ENCODE measurements at regions not wholly inside any gene's neighbourhood (a gene's known extent, or its start where the extent isn't known, plus 50 kb on each side); places are given as distances from the start of the nearest gene placed in this dataset.
"Not testable (repeated sequence)": the region's sequence is repeated elsewhere in the genome, so short reads cannot be mapped to it uniquely, and the experiment has no call there.

- no peak for DNase-seq
Observed at GRCh38 chr1:2955652-2956051, 65.6 kb upstream of the ACTRT2 start.

GRCh38 chr1:2956576-2956975, 64.7 kb upstream of the ACTRT2 start:
- no peak for DNase-seq

- no peak for DNase-seq
Observed at GRCh38 chr1:2957329-2957728, 63.9 kb upstream of the ACTRT2 start.

- DNase-seq = not testable (repeated sequence)
Observed at GRCh38 chr1:2959881-2960280, 61.4 kb upstream of the ACTRT2 start.

GRCh38 chr1:2961081-2961480, 60.2 kb upstream of the ACTRT2 start:
- no peak for DNase-seq

- DNase-seq = no peak
Observed at GRCh38 chr1:2961661-2962060, 59.6 kb upstream of the ACTRT2 start.

- no peak for DNase-seq
Observed at GRCh38 chr1:2962061-2962460, 59.2 kb upstream of the ACTRT2 start.

- DNase-seq = no peak
Observed at GRCh38 chr1:2962541-2962940, 58.7 kb upstream of the ACTRT2 start.

- no peak for DNase-seq
Observed at GRCh38 chr1:2962946-2963345, 58.3 kb upstream of the ACTRT2 start.

- DNase-seq = no peak
Observed at GRCh38 chr1:2965676-2966075, 55.6 kb upstream of the ACTRT2 start.

GRCh38 chr1:2966449-2967328, 54.6 kb upstream of the ACTRT2 start:
- DNase-seq = no peak

- DNase-seq = no peak
Observed at GRCh38 chr1:2967329-2967725, 53.9 kb upstream of the ACTRT2 start.

- no peak for DNase-seq
Observed at GRCh38 chr1:2967881-2968280, 53.4 kb upstream of the ACTRT2 start.

GRCh38 chr1:2968471-2968881, 52.8 kb upstream of the ACTRT2 start:
- DNase-seq = no peak

GRCh38 chr1:2969011-2969844, 52.0 kb upstream of the ACTRT2 start:
- no peak for DNase-seq

GRCh38 chr1:2969845-2970291, 51.4 kb upstream of the ACTRT2 start:
- no peak for DNase-seq

- no peak for DNase-seq
Observed at GRCh38 chr1:2970311-2971071, 50.8 kb upstream of the ACTRT2 start.

- DNase-seq = no peak
Observed at GRCh38 chr1:2971101-2971501, 50.2 kb upstream of the ACTRT2 start.

Data from NCI-H1436 treated with DMSO at 0.1 percent for 48 hours (cell line).